Gastrocnemius medialis (tissue), 4 donors: ENCODE measurements at regions not wholly inside any gene's neighbourhood (a gene's known extent, or its start where the extent isn't known, plus 50 kb on each side); places are given as distances from the start of the nearest gene placed in this dataset.

Experiments used
- ATAC-seq, 2 donors: fragments of 150-250 bp; one replicate each; pipeline ENCODE4 v1.9.1; 2016
- DNase-seq, 2 donors: peaks; one replicate each; pipeline ENCODE4 v3.0.0-alpha.2; 2019
- H3K27ac ChIP-seq, 4 donors: fragments of 200-600 bp; sonication (generic); 1 replicate in 1 of 4; 2 replicates in 3 of 4; pipeline ENCODE4 v1.5.1; 2016 to 2018; ENCODE audit warnings: mild to moderate bottlenecking in 2 of 4, moderate library complexity in 1 of 4
- H3K27me3 ChIP-seq, 3 donors: fragments of 200-600 bp; sonication (generic) in 2 of 3; 1 replicate in 1 of 3; 2 replicates in 2 of 3; pipeline versions ENCODE4 v1.5.1 to v1.6.0; 2016 to 2019; ENCODE audit warnings: mild to moderate bottlenecking in 1 of 3, moderate library complexity in 1 of 3
- H3K36me3 ChIP-seq, 2 donors: fragments of 200-600 bp; sonication (generic) in 1 of 2; one replicate each; pipeline ENCODE4 v1.5.1; 2017 to 2018
- H3K4me1 ChIP-seq, 2 donors: fragments of 200-600 bp; sonication (generic) in 1 of 2; one replicate each; pipeline ENCODE4 v1.5.1; 2016 to 2017; ENCODE audit warnings: mild to moderate bottlenecking in 2 of 2
- H3K4me3 ChIP-seq, 4 donors: fragments of 200-600 bp; sonication (generic) in 3 of 4; 1 replicate in 1 of 4; 2 replicates in 3 of 4; pipeline ENCODE4 v1.5.1; 2016 to 2019; ENCODE audit warnings: mild to moderate bottlenecking in 2 of 4
- H3K9me3 ChIP-seq, 3 donors: fragments of 200-600 bp; sonication (generic) in 2 of 3; 1 replicate in 1 of 3; 2 replicates in 2 of 3; pipeline ENCODE4 v1.5.1; 2016 to 2019
- POLR2A ChIP-seq, 2 donors: fragments of 450-650 bp; IDR thresholded peaks; one replicate each; pipeline ENCODE4 v1.6.1; 2017; ENCODE audit warnings: antibody characterized with exemption in 2 of 2, mild to moderate bottlenecking in 2 of 2, moderate library complexity in 2 of 2
- in situ Hi-C, 4 donors: fragments of 200-750 bp; cut with MboI; loops; one replicate each; pipeline versions ENCODE4 v1.15.0 to v1.8.0; 2017; ENCODE audit warnings: low sequenced_read_pairs in 4 of 4
- intact Hi-C: fragments of 100-400 bp; cut with DNase I; formaldehyde crosslinking; loops from one replicate; pipeline ENCODE4 v1.15.1; 2023; ENCODE audit warnings: low total_unique reads
- TF ChIP-seq, protein P1 (sequence below), 5 experiments: fragments of 450-650 bp in 3 of 5; fragments of 200-600 bp in 2 of 5; sonication (generic) in 2 of 5; IDR thresholded peaks in 4 of 5; conservative IDR thresholded peaks in 1 of 5; 1 replicate in 4 of 5; 2 replicates in 1 of 5; pipeline ENCODE4 v1.5.1; 2016 to 2019; ENCODE audit warnings: antibody characterized with exemption in 5 of 5, mild to moderate bottlenecking in 3 of 5, moderate library complexity in 3 of 5

DNA sequence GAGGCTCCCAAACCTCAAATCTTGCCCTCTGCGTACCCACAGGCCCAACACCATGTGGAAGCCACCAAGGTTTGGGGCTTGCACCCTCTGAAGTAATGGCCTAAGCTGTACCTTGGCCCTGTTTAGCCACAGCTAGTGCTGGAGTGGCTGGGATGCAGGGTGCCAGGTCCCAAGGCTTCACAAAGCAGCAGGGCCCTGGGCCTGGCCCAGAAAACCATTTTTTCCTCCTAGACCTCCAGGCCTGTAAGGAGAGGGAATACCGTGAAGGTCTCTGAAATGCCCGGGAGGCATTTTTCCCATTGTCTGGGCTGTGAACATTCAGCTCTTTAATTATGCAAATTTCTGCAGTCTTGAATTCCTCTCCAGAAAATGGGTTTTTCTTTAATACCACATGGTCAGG lies 223.7 kb upstream of the CCN2 start:
- Histone ChIP-seq H3K27ac (no peak overlapping the region), H3K36me3 (no peaks in the 10 kb centered on the region), H3K4me1 (no peaks in the 10 kb centered on the region), H3K9me3 (no peaks in the 10 kb centered on the region), H3K27me3 (no peaks in the 10 kb centered on the region), H3K4me3 (no peak overlapping the region)
- TF ChIP-seq, protein P1, sequence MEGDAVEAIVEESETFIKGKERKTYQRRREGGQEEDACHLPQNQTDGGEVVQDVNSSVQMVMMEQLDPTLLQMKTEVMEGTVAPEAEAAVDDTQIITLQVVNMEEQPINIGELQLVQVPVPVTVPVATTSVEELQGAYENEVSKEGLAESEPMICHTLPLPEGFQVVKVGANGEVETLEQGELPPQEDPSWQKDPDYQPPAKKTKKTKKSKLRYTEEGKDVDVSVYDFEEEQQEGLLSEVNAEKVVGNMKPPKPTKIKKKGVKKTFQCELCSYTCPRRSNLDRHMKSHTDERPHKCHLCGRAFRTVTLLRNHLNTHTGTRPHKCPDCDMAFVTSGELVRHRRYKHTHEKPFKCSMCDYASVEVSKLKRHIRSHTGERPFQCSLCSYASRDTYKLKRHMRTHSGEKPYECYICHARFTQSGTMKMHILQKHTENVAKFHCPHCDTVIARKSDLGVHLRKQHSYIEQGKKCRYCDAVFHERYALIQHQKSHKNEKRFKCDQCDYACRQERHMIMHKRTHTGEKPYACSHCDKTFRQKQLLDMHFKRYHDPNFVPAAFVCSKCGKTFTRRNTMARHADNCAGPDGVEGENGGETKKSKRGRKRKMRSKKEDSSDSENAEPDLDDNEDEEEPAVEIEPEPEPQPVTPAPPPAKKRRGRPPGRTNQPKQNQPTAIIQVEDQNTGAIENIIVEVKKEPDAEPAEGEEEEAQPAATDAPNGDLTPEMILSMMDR (IDR thresholded peaks at IDR 0.05 in 4 of 5, conservative IDR thresholded peaks at IDR 0.05 in 1 of 5), result no peak
- TF ChIP-seq POLR2A (IDR thresholded peaks at IDR 0.05), result no peak
- in situ Hi-C loops, result no loop called here
- intact Hi-C loops, result no loop called here
- ATAC-seq (no peak), DNase-seq (no peak)

DNA sequence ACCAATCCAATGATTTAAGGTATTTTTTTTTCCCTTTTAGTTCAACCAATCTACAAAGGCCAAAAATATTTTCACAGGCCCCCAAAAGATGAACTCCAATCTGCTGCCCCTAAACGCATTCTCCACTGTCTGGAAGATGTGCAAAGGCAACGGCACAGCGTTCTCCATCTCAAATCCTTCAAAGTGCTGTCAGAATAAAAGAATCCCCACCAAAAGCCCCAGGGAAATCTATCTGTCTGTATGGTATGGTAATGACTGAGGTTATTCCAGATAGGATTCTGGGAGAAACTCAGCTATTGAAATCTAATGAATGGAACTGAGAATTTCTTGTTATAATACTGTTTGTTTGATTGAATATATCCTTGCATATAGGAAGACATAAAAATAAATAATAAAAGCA lies 217.8 kb upstream of the CCN2 start:
- DNase-seq (no peak), ATAC-seq (no peak)
- intact Hi-C loops (loop anchor here (10.0 kb wide), 1 partner anchor 244 kb away; no protein-coding TSS in a partner anchor), in situ Hi-C loops (no loop called here)
- TF ChIP-seq, protein P1 (IDR thresholded peaks at IDR 0.05 in 4 of 5, conservative IDR thresholded peaks at IDR 0.05 in 1 of 5), result no peak
- TF ChIP-seq POLR2A (IDR thresholded peaks at IDR 0.05), result no peak
- no peaks in the 10 kb centered on the region for H3K27me3 ChIP-seq
- no peak overlapping the region for H3K27ac ChIP-seq
- no peaks in the 10 kb centered on the region for H3K9me3 ChIP-seq
- no peak overlapping the region for H3K4me3 ChIP-seq
- H3K4me1 ChIP-seq, result no peaks in the 10 kb centered on the region
- H3K36me3 ChIP-seq, result no peaks in the 10 kb centered on the region

GRCh38 chr6:132167929-132168892 lies 217.0 kb upstream of the CCN2 start:
- no peak overlapping the region for H3K4me3 ChIP-seq
- H3K36me3 ChIP-seq, result no peaks in the 10 kb centered on the region
- no peak overlapping the region for H3K27ac ChIP-seq
- ATAC-seq (no peak), DNase-seq (no peak)
- intact Hi-C loops, result loop anchor here (10.0 kb wide), 1 partner anchor 243 kb away; no protein-coding TSS in a partner anchor
- in situ Hi-C loops, result no loop called here
- no peaks in the 10 kb centered on the region for H3K4me1 ChIP-seq
- no peaks in the 10 kb centered on the region for H3K27me3 ChIP-seq
- no peak for TF ChIP-seq POLR2A (IDR thresholded peaks at IDR 0.05)
- TF ChIP-seq, protein P1 (IDR thresholded peaks at IDR 0.05 in 4 of 5, conservative IDR thresholded peaks at IDR 0.05 in 1 of 5), result no peak
- H3K9me3 ChIP-seq, result no peaks in the 10 kb centered on the region

- no peaks in the 10 kb centered on the region for H3K27me3 ChIP-seq
- H3K36me3 ChIP-seq, result no peaks in the 10 kb centered on the region
- in situ Hi-C loops, result no loop called here
- H3K9me3 ChIP-seq, result no peaks in the 10 kb centered on the region
- no peak overlapping the region for H3K4me3 ChIP-seq
- no peaks in the 10 kb centered on the region for H3K4me1 ChIP-seq
- TF ChIP-seq, protein P1 (IDR thresholded peaks at IDR 0.05 in 4 of 5, conservative IDR thresholded peaks at IDR 0.05 in 1 of 5), result no peak
- TF ChIP-seq POLR2A (IDR thresholded peaks at IDR 0.05), result no peak
- ATAC-seq (no peak), DNase-seq (no peak)
- H3K27ac ChIP-seq, result no peak overlapping the region
- intact Hi-C loops, result loop anchor here (10.0 kb wide), 1 partner anchor 242 kb away; no protein-coding TSS in a partner anchor
Observed at GRCh38 chr6:132166526-132167051, 215.4 kb upstream of the CCN2 start.
